Hepatocyte (in vitro differentiated cells): ENCODE measurements at regions not wholly inside any gene's neighbourhood (a gene's known extent, or its start where the extent isn't known, plus 50 kb on each side); places are given as distances from the start of the nearest gene placed in this dataset.

ENCODE experiments used
- EZH2phosphoT487 ChIP-seq: fragments of 200-600 bp; sonication (generic); IDR thresholded peaks from one replicate; pipeline ENCODE4 v1.6.1; 2018; ENCODE audit warnings: antibody characterized with exemption, mild to moderate bottlenecking, low read depth, moderate library complexity; ENCODE audit not compliant: unreplicated experiment, severe bottlenecking
- TF ChIP-seq, protein P1 (sequence below): fragments of 200-600 bp; sonication (generic); IDR thresholded peaks from 2 replicates; pipeline ENCODE4 v1.5.1; 2016; ENCODE audit warnings: antibody characterized with exemption, mild to moderate bottlenecking; ENCODE audit not compliant: poor library complexity

GRCh38 chr7:54664235-54665228 is 94.5 kb downstream of the SEC61G start:
- TF ChIP-seq EZH2phosphoT487 = no peak
- TF ChIP-seq, protein P1, sequence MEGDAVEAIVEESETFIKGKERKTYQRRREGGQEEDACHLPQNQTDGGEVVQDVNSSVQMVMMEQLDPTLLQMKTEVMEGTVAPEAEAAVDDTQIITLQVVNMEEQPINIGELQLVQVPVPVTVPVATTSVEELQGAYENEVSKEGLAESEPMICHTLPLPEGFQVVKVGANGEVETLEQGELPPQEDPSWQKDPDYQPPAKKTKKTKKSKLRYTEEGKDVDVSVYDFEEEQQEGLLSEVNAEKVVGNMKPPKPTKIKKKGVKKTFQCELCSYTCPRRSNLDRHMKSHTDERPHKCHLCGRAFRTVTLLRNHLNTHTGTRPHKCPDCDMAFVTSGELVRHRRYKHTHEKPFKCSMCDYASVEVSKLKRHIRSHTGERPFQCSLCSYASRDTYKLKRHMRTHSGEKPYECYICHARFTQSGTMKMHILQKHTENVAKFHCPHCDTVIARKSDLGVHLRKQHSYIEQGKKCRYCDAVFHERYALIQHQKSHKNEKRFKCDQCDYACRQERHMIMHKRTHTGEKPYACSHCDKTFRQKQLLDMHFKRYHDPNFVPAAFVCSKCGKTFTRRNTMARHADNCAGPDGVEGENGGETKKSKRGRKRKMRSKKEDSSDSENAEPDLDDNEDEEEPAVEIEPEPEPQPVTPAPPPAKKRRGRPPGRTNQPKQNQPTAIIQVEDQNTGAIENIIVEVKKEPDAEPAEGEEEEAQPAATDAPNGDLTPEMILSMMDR = peak; percentile 72
